ENCODE measurements at regions not wholly inside any gene's neighbourhood (a gene's known extent, or its start where the extent isn't known, plus 50 kb on each side); places are given as distances from the start of the nearest gene placed in this dataset.

DNA sequence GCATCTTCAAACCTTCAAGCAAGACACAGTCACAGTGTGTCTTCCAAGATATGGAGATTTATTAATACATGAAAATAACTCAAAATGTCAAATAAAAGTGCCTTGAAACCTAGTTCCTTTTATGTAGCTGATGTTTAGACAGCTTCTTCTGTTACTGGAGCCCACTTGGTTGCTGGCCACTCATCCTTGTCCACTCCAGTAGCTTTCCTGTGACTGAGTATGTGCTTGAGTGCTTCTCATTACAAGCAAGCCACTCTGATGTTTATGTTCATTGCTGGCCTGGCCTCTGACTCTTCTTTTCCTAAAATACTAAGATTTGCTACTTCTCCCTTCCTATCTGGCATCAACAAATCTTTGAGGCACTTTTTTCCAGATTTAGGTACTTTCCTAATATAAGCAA is 545.2 kb upstream of the MAN1A1 start:
- TF ChIP-seq SMC3 (IDR thresholded peaks at IDR 0.05; ENCODE audit: low read depth, low read length): no peak
- TF ChIP-seq, protein P1, sequence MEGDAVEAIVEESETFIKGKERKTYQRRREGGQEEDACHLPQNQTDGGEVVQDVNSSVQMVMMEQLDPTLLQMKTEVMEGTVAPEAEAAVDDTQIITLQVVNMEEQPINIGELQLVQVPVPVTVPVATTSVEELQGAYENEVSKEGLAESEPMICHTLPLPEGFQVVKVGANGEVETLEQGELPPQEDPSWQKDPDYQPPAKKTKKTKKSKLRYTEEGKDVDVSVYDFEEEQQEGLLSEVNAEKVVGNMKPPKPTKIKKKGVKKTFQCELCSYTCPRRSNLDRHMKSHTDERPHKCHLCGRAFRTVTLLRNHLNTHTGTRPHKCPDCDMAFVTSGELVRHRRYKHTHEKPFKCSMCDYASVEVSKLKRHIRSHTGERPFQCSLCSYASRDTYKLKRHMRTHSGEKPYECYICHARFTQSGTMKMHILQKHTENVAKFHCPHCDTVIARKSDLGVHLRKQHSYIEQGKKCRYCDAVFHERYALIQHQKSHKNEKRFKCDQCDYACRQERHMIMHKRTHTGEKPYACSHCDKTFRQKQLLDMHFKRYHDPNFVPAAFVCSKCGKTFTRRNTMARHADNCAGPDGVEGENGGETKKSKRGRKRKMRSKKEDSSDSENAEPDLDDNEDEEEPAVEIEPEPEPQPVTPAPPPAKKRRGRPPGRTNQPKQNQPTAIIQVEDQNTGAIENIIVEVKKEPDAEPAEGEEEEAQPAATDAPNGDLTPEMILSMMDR (IDR thresholded peaks at IDR 0.05): no peak
- TF ChIP-seq POLR2AphosphoS5 (IDR thresholded peaks at IDR 0.05; ENCODE audit: low read depth, low read length): no peak
- TF ChIP-seq MXI1 (IDR thresholded peaks at IDR 0.05; ENCODE audit: low read depth, low read length): no peak
